ENCODE measurements at regions not wholly inside any gene's neighbourhood (a gene's known extent, or its start where the extent isn't known, plus 50 kb on each side); places are given as distances from the start of the nearest gene placed in this dataset.

GRCh38 chr3:95721938-95722337, 1092.5 kb upstream of the EPHA6 start:
- no peak for FAIRE-seq
- no peak overlapping the region for H3K27ac Mint-ChIP-seq (ENCODE audit: unreplicated experiment)

GRCh38 chr3:95725770-95726169, 1088.6 kb upstream of the EPHA6 start:
- TF ChIP-seq EZH2 (IDR thresholded peaks at IDR 0.05; ENCODE audit: insufficient read depth, low read length), result no peak
- no peak for TF ChIP-seq CTCF (IDR thresholded peaks at IDR 0.05; ENCODE audit: insufficient read depth, low read depth, low read length)
- H3K27me3 Mint-ChIP-seq (ENCODE audit: low read depth, unreplicated experiment), result no peaks in the 10 kb centered on the region
- no peak overlapping the region for H3K9ac ChIP-seq (ENCODE audit: low read length)
- H2AFZ ChIP-seq (ENCODE audit: low read depth, low read length), result no peak overlapping the region
- DNase-seq (ENCODE audit: low read depth) (no peak), FAIRE-seq (no peak)
- H3K4me1 Mint-ChIP-seq (ENCODE audit: low read depth, unreplicated experiment), result no peaks in the 10 kb centered on the region
- H3K9me3 ChIP-seq (ENCODE audit: insufficient read depth, low read depth, low read length), result no peaks in the 10 kb centered on the region
- H3K4me3 ChIP-seq (ENCODE audit: insufficient read depth, low read depth, low read length), result no peak overlapping the region
- H3K4me2 ChIP-seq (ENCODE audit: low read length), result no peak overlapping the region
- no peaks in the 10 kb centered on the region for H3K4me1 ChIP-seq (ENCODE audit: insufficient read depth, low read length)
- no peaks in the 10 kb centered on the region for H3K36me3 Mint-ChIP-seq (ENCODE audit: low read depth, unreplicated experiment)
- H3K4me3 Mint-ChIP-seq (ENCODE audit: unreplicated experiment), result no peak overlapping the region
- H3K36me3 ChIP-seq (ENCODE audit: insufficient read depth, low read length), result no peaks in the 10 kb centered on the region
- H3K27me3 ChIP-seq (ENCODE audit: insufficient read depth, low read length), result no peaks in the 10 kb centered on the region
- no peaks in the 10 kb centered on the region for H3K9me3 Mint-ChIP-seq (ENCODE audit: unreplicated experiment)
- H3K27ac ChIP-seq (ENCODE audit: low read depth, low read length), result no peak overlapping the region
- no peaks in the 10 kb centered on the region for H3K79me2 ChIP-seq (ENCODE audit: insufficient read depth, low read length)
- no peaks in the 10 kb centered on the region for H4K20me1 ChIP-seq (ENCODE audit: insufficient read depth, low read length)
- no peak overlapping the region for H3K27ac Mint-ChIP-seq (ENCODE audit: unreplicated experiment)

More at GRCh38 chr3:95721938-95722337, 1092.5 kb upstream of the EPHA6 start:
- H3K4me1 ChIP-seq (ENCODE audit: insufficient read depth, low read length), result no peaks in the 10 kb centered on the region
- no peaks in the 10 kb centered on the region for H3K27me3 ChIP-seq (ENCODE audit: insufficient read depth, low read length)
- H3K9ac ChIP-seq (ENCODE audit: low read length), result no peak overlapping the region
- no peaks in the 10 kb centered on the region for H3K9me3 ChIP-seq (ENCODE audit: insufficient read depth, low read depth, low read length)
- Mint-ChIP-seq H3K27me3 (ENCODE audit: low read depth, unreplicated experiment) (no peaks in the 10 kb centered on the region), H3K4me3 (ENCODE audit: unreplicated experiment) (no peak overlapping the region), H3K9me3 (ENCODE audit: unreplicated experiment) (no peaks in the 10 kb centered on the region), H3K4me1 (ENCODE audit: low read depth, unreplicated experiment) (no peaks in the 10 kb centered on the region), H3K36me3 (ENCODE audit: low read depth, unreplicated experiment) (no peaks in the 10 kb centered on the region)
- DNase-seq (ENCODE audit: low read depth), result no peak
- no peak overlapping the region for H3K4me2 ChIP-seq (ENCODE audit: low read length)
- no peak overlapping the region for H3K27ac ChIP-seq (ENCODE audit: low read depth, low read length)
- no peak overlapping the region for H2AFZ ChIP-seq (ENCODE audit: low read depth, low read length)
- TF ChIP-seq EZH2 (IDR thresholded peaks at IDR 0.05; ENCODE audit: insufficient read depth, low read length), result no peak
- TF ChIP-seq CTCF (IDR thresholded peaks at IDR 0.05; ENCODE audit: insufficient read depth, low read depth, low read length), result no peak
- no peaks in the 10 kb centered on the region for H4K20me1 ChIP-seq (ENCODE audit: insufficient read depth, low read length)
- H3K36me3 ChIP-seq (ENCODE audit: insufficient read depth, low read length), result no peaks in the 10 kb centered on the region
- no peak overlapping the region for H3K4me3 ChIP-seq (ENCODE audit: insufficient read depth, low read depth, low read length)
- H3K79me2 ChIP-seq (ENCODE audit: insufficient read depth, low read length), result no peaks in the 10 kb centered on the region

DNA sequence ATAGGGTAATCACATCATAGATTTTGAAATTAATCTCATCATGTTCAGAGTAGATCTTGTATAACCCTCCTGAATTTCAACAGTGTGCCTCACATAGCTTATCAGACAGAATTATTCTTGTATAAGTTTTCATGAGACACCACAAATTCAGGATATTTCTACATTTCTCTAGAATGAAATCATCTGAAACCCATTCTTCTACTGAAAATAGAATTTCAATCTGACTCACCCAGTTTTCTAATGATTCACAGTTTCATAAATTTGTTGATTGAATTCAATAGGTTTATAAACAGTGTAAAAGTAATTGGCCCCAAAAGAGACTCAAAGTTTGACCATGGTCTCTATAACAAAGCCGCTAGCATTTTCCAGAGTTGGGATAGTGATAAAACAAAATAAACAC, 1082.6 kb upstream of the EPHA6 start:
- DNase-seq (ENCODE audit: low read depth), result no peak
- H3K9ac ChIP-seq (ENCODE audit: low read length), result no peak overlapping the region
- H4K20me1 ChIP-seq (ENCODE audit: insufficient read depth, low read length), result no peaks in the 10 kb centered on the region
- no peak overlapping the region for H3K27ac ChIP-seq (ENCODE audit: low read depth, low read length)
- H3K36me3 Mint-ChIP-seq (ENCODE audit: low read depth, unreplicated experiment), result no peaks in the 10 kb centered on the region
- H2AFZ ChIP-seq (ENCODE audit: low read depth, low read length), result no peak overlapping the region
- H3K4me3 Mint-ChIP-seq (ENCODE audit: unreplicated experiment), result no peak overlapping the region
- no peaks in the 10 kb centered on the region for H3K4me1 ChIP-seq (ENCODE audit: insufficient read depth, low read length)
- H3K27me3 Mint-ChIP-seq (ENCODE audit: low read depth, unreplicated experiment), result no peaks in the 10 kb centered on the region
- H3K36me3 ChIP-seq (ENCODE audit: insufficient read depth, low read length), result no peaks in the 10 kb centered on the region
- TF ChIP-seq CTCF (IDR thresholded peaks at IDR 0.05; ENCODE audit: insufficient read depth, low read depth, low read length), result no peak
- no peak for TF ChIP-seq EZH2 (IDR thresholded peaks at IDR 0.05; ENCODE audit: insufficient read depth, low read length)
- no peak overlapping the region for H3K4me3 ChIP-seq (ENCODE audit: insufficient read depth, low read depth, low read length)
- H3K4me2 ChIP-seq (ENCODE audit: low read length), result no peak overlapping the region
- peaks cover 4% of the 10 kb centered on the region for H3K4me1 Mint-ChIP-seq (ENCODE audit: low read depth, unreplicated experiment)
- H3K9me3 Mint-ChIP-seq (ENCODE audit: unreplicated experiment), result no peaks in the 10 kb centered on the region
- FAIRE-seq, result no peak
- no peaks in the 10 kb centered on the region for H3K27me3 ChIP-seq (ENCODE audit: insufficient read depth, low read length)
- no peaks in the 10 kb centered on the region for H3K79me2 ChIP-seq (ENCODE audit: insufficient read depth, low read length)
- H3K27ac Mint-ChIP-seq (ENCODE audit: unreplicated experiment), result no peak overlapping the region
- H3K9me3 ChIP-seq (ENCODE audit: insufficient read depth, low read depth, low read length), result no peaks in the 10 kb centered on the region

All from astrocyte (in vitro differentiated cells and primary cell).